ENCODE measurements at regions not wholly inside any gene's neighbourhood (a gene's known extent, or its start where the extent isn't known, plus 50 kb on each side); places are given as distances from the start of the nearest gene placed in this dataset.

GRCh38 chr11:100631316-100631715 lies 55.8 kb upstream of the ARHGAP42 start:
- no TSS peak for BruUV-seq (replicated peaks)
- Histone ChIP-seq H3K27me3 (ENCODE audit: control insufficient read depth, insufficient read depth, low read length) (no peaks in the 10 kb centered on the region), H3K36me3 (ENCODE audit: control insufficient read depth, insufficient read depth, low read length) (no peaks in the 10 kb centered on the region), H3K9me3 (ENCODE audit: control insufficient read depth, insufficient read depth, low read depth, low read length) (no peaks in the 10 kb centered on the region), H3K4me3 (ENCODE audit: low read depth in 2 of 2, low read length in 2 of 2) (no peak overlapping the region), H3K27ac (ENCODE audit: low read length) (no peak overlapping the region), H3K4me1 (ENCODE audit: control insufficient read depth, insufficient read depth, low read length) (no peaks in the 10 kb centered on the region)
- in situ Hi-C loops (cut with HindIII; ENCODE audit: low pct_unique_long_range_greater_than_20kb, low sequenced_read_pairs) (no loop called here), intact Hi-C loops (cut with micrococcal nuclease; ENCODE audit: unreplicated experiment) (no loop called here)
- ChIA-PET POLR2A (no interaction called here), CTCF (no interaction called here)
- ATAC-seq, result no peak
- no peak for DNase-seq (ENCODE audit: low read depth, low spot score)
- TF ChIP-seq CTCF (IDR thresholded peaks at IDR 0.05) (no peak), TCF7L2 (IDR thresholded peaks at IDR 0.05; ENCODE audit: low read depth, low read length) (no peak), POLR2AphosphoS5 (IDR thresholded peaks at IDR 0.05; ENCODE audit: low read depth, low read length) (no peak), SIN3A (IDR thresholded peaks at IDR 0.05; ENCODE audit: borderline replicate concordance, insufficient read depth, low read depth, low read length) (no peak), REST (IDR thresholded peaks at IDR 0.05; ENCODE audit: insufficient read depth in 1 of 2, low read depth in 2 of 2, low read length in 1 of 2) (no peak)

GRCh38 chr11:100632941-100633452 lies 54.1 kb upstream of the ARHGAP42 start:
- DNase-seq (ENCODE audit: low read depth, low spot score) (no peak), ATAC-seq (no peak)
- Histone ChIP-seq H3K27me3 (ENCODE audit: control insufficient read depth, insufficient read depth, low read length) (no peaks in the 10 kb centered on the region), H3K27ac (ENCODE audit: low read length) (no peak overlapping the region), H3K9me3 (ENCODE audit: control insufficient read depth, insufficient read depth, low read depth, low read length) (no peaks in the 10 kb centered on the region), H3K36me3 (ENCODE audit: control insufficient read depth, insufficient read depth, low read length) (no peaks in the 10 kb centered on the region), H3K4me1 (ENCODE audit: control insufficient read depth, insufficient read depth, low read length) (no peaks in the 10 kb centered on the region), H3K4me3 (ENCODE audit: low read depth in 2 of 2, low read length in 2 of 2) (no peak overlapping the region)
- in situ Hi-C loops (cut with HindIII; ENCODE audit: low pct_unique_long_range_greater_than_20kb, low sequenced_read_pairs) (no loop called here), intact Hi-C loops (cut with micrococcal nuclease; ENCODE audit: unreplicated experiment) (no loop called here)
- POLR2A ChIA-PET, result no interaction called here
- CTCF ChIA-PET, result no interaction called here
- no TSS peak for BruUV-seq (replicated peaks)
- TF ChIP-seq CTCF (IDR thresholded peaks at IDR 0.05), result no peak
- TF ChIP-seq TCF7L2 (IDR thresholded peaks at IDR 0.05; ENCODE audit: low read depth, low read length), result no peak
- TF ChIP-seq REST (IDR thresholded peaks at IDR 0.05; ENCODE audit: insufficient read depth in 1 of 2, low read depth in 2 of 2, low read length in 1 of 2), result no peak
- TF ChIP-seq POLR2AphosphoS5 (IDR thresholded peaks at IDR 0.05; ENCODE audit: low read depth, low read length), result no peak
- no peak for TF ChIP-seq SIN3A (IDR thresholded peaks at IDR 0.05; ENCODE audit: borderline replicate concordance, insufficient read depth, low read depth, low read length)

Data from Panc1 (cell line).